GM10266 (cell line): ENCODE measurements at regions not wholly inside any gene's neighbourhood (a gene's known extent, or its start where the extent isn't known, plus 50 kb on each side); places are given as distances from the start of the nearest gene placed in this dataset.

Experiments
- DNase-seq: peaks from one replicate; pipeline ENCODE4 v3.0.0; 2012; ENCODE audit errors: extremely low spot score
- TF ChIP-seq, protein P1 (sequence below): IDR thresholded peaks from 2 replicates; pipeline ENCODE4 v1.5.1; 2012; ENCODE audit warnings: mild to moderate bottlenecking, low read depth; ENCODE audit not compliant: control insufficient read depth, insufficient read depth; ENCODE audit errors: missing control alignments

- TF ChIP-seq, protein P1, sequence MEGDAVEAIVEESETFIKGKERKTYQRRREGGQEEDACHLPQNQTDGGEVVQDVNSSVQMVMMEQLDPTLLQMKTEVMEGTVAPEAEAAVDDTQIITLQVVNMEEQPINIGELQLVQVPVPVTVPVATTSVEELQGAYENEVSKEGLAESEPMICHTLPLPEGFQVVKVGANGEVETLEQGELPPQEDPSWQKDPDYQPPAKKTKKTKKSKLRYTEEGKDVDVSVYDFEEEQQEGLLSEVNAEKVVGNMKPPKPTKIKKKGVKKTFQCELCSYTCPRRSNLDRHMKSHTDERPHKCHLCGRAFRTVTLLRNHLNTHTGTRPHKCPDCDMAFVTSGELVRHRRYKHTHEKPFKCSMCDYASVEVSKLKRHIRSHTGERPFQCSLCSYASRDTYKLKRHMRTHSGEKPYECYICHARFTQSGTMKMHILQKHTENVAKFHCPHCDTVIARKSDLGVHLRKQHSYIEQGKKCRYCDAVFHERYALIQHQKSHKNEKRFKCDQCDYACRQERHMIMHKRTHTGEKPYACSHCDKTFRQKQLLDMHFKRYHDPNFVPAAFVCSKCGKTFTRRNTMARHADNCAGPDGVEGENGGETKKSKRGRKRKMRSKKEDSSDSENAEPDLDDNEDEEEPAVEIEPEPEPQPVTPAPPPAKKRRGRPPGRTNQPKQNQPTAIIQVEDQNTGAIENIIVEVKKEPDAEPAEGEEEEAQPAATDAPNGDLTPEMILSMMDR, result no peak
- DNase-seq, result no peak
Observed at GRCh38 chr5:175021321-175021720, 296.9 kb downstream of the MSX2 start.

- DNase-seq, result no peak
- TF ChIP-seq, protein P1, result no peak
Observed at GRCh38 chr5:175015028-175015685, 290.8 kb downstream of the MSX2 start.

- TF ChIP-seq, protein P1, result no peak
- no peak for DNase-seq
Observed at GRCh38 chr5:175013251-175013650, 288.9 kb downstream of the MSX2 start.

- DNase-seq, result no peak
- TF ChIP-seq, protein P1, result no peak
Observed at GRCh38 chr5:175012267-175012666, 287.9 kb downstream of the MSX2 start.

- DNase-seq, result no peak
- TF ChIP-seq, protein P1, result no peak
Observed at GRCh38 chr5:175003531-175003930, 279.1 kb downstream of the MSX2 start.

- no peak for DNase-seq
- TF ChIP-seq, protein P1, result no peak
Observed at GRCh38 chr5:175001876-175002645, 277.7 kb downstream of the MSX2 start.

DNA sequence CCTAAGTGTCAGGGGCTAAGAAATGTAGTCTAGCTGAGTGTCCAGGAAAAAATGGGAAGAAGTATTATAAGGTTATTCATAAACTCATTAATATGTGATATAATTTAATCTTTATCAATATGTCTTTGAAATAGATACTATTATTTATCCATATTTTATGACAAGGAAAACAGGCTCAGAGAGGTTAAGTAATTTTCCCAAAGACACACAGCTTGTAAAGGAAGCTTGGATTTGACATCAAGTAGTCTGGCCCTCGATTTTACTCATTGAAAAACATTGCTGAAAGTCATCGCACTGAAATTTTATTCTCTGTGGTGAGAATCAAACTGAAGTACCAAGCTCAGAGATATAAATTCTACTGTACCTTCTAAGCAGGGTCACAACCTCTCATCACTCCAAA is 276.9 kb downstream of the MSX2 start:
- no peak for DNase-seq

More for the DNA sequence above, 276.9 kb downstream of the MSX2 start:
- TF ChIP-seq, protein P1, result no peak
